Renal cortex interstitium (tissue), 11 donors: ENCODE measurements at regions not wholly inside any gene's neighbourhood (a gene's known extent, or its start where the extent isn't known, plus 50 kb on each side); places are given as distances from the start of the nearest gene placed in this dataset.
A peak's percentile ranks its signal among the peaks of the same experiment; 100 is the strongest.
"Not testable (repeated sequence)": the region's sequence is repeated elsewhere in the genome, so short reads cannot be mapped to it uniquely, and the experiment has no call there.

Experiments
- DNase-seq, 11 donors: peaks; one replicate each; pipeline ENCODE4 v3.0.0-alpha.2; 2013; ENCODE audit warnings: low read depth in 9 of 11, low spot score in 4 of 11; ENCODE audit errors: extremely low read depth in 1 of 11

- no peak for DNase-seq
Measured at GRCh38 chr6:168995526-168996355, 257.9 kb downstream of the THBS2 start.

GRCh38 chr6:168994956-168995355 lies 258.7 kb downstream of the THBS2 start:
- no peak for DNase-seq

- DNase-seq = peak in 7 of 11 donors; percentile 29 to 55 (median 39)
Measured at GRCh38 chr6:168992446-168993144, 261.1 kb downstream of the THBS2 start.

- not testable (repeated sequence) for DNase-seq
Measured at GRCh38 chr6:168991695-168992094, 262.0 kb downstream of the THBS2 start.

- DNase-seq = no peak
Measured at GRCh38 chr6:168990019-168990751, 263.5 kb downstream of the THBS2 start.

GRCh38 chr6:168989421-168989820 lies 264.2 kb downstream of the THBS2 start:
- no peak for DNase-seq

GRCh38 chr6:168988801-168989200 lies 264.8 kb downstream of the THBS2 start:
- DNase-seq = no peak

- no peak for DNase-seq
Measured at GRCh38 chr6:168988280-168988679, 265.4 kb downstream of the THBS2 start.

GRCh38 chr6:168985705-168986104 lies 267.9 kb downstream of the THBS2 start:
- no peak for DNase-seq

- DNase-seq = no peak
Measured at GRCh38 chr6:168983925-168984324, 269.7 kb downstream of the THBS2 start.

GRCh38 chr6:168981187-168981586 lies 272.5 kb downstream of the THBS2 start:
- no peak for DNase-seq

- no peak for DNase-seq
Measured at GRCh38 chr6:168979254-168979653, 274.4 kb downstream of the THBS2 start.

- DNase-seq = no peak
Measured at GRCh38 chr6:168972128-168972527, 281.5 kb downstream of the THBS2 start.

- DNase-seq = no peak
Measured at GRCh38 chr6:168971549-168971948, 282.1 kb downstream of the THBS2 start.

GRCh38 chr6:168968801-168969200 lies 284.8 kb downstream of the THBS2 start:
- no peak for DNase-seq

GRCh38 chr6:168968228-168968627 lies 285.4 kb downstream of the THBS2 start:
- peak in 4 of 11 donors; percentile 33 to 69 (median 64) for DNase-seq

GRCh38 chr6:168967281-168967925 lies 286.2 kb downstream of the THBS2 start:
- DNase-seq = no peak

- DNase-seq = no peak
Measured at GRCh38 chr6:168964138-168964835, 289.4 kb downstream of the THBS2 start.

GRCh38 chr6:168962886-168963285 lies 290.8 kb downstream of the THBS2 start:
- no peak for DNase-seq
